ENCODE measurements at regions not wholly inside any gene's neighbourhood (a gene's known extent, or its start where the extent isn't known, plus 50 kb on each side); places are given as distances from the start of the nearest gene placed in this dataset.

DNA sequence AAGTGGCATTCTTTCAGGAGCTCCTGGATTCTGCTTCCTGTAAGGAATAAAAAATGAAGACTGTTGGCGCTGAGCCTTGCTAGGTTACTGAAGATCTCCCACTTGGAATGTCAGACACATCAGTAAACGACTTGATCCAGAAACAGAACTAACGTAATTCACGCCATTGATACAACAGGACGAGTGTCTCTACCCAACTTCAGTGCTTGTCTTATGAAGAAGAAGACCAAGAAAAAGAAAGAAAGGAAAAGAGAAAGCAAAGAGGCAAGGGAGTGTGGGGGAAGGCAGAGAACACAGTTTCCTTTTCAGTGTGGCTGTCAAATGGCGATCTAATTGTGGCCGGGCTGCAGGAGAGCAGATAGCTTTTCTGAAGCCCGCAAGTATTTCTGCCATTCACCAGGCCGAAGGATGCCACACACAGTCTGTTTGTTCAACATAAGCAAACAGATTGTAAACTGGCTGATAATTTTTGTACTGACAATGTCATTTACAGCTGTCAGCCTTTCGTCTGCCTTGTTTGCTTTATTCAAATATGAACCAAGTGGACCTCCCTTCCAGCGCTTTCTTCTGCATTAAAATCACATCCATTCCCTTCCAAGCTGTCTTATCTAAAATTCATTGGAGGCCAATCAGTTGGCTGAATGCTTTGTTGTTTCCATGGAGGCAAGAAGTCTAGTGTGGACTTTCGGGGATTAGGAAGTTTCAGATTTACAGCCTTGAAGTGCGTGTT, 180.6 kb downstream of the FOXA2 start:
- Histone ChIP-seq H3K27ac (no peak overlapping the region), H3K27me3 (no peaks in the 10 kb centered on the region), H3K9me3 (no peaks in the 10 kb centered on the region), H3K4me1 (peaks cover 0 to 8% of the 10 kb centered on the region in 2 donors), H3K4me3 (peak overlapping the region; percentile 6 to 25), H3K36me3 (no peaks in the 10 kb centered on the region)
- DNase-seq (ENCODE audit: low spot score), result no peak
- TF ChIP-seq, protein P1, sequence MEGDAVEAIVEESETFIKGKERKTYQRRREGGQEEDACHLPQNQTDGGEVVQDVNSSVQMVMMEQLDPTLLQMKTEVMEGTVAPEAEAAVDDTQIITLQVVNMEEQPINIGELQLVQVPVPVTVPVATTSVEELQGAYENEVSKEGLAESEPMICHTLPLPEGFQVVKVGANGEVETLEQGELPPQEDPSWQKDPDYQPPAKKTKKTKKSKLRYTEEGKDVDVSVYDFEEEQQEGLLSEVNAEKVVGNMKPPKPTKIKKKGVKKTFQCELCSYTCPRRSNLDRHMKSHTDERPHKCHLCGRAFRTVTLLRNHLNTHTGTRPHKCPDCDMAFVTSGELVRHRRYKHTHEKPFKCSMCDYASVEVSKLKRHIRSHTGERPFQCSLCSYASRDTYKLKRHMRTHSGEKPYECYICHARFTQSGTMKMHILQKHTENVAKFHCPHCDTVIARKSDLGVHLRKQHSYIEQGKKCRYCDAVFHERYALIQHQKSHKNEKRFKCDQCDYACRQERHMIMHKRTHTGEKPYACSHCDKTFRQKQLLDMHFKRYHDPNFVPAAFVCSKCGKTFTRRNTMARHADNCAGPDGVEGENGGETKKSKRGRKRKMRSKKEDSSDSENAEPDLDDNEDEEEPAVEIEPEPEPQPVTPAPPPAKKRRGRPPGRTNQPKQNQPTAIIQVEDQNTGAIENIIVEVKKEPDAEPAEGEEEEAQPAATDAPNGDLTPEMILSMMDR (IDR thresholded peaks at IDR 0.05), result no peak

- DNase-seq (ENCODE audit: low spot score), result no peak
- Histone ChIP-seq H3K27ac (no peak overlapping the region), H3K4me1 (peaks cover 0 to 8% of the 10 kb centered on the region in 2 donors), H3K36me3 (no peaks in the 10 kb centered on the region), H3K27me3 (no peaks in the 10 kb centered on the region), H3K9me3 (no peaks in the 10 kb centered on the region), H3K4me3 (peak overlapping the region; percentile 6 to 25)
- TF ChIP-seq, protein P1 (IDR thresholded peaks at IDR 0.05), result no peak
Measured at GRCh38 chr20:22403022-22403631, 181.2 kb downstream of the FOXA2 start.

DNA sequence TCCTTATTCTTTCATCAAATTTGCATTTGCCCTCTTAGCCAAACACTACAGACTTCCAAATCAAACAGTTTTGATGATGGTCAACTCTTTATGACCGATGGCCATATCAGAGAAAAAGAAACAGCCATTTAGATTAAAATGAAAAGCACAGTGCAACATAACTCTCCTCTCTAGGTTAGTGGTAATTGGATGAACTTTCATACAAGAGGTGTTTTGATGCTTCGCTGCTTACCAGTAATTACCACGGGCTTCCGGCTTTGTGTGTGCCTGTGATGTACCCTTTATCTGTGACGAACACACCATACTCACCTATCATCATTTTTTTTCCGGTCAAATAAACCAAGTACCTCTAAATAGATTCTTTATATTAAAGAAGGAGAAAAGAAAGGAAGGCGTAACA, 181.8 kb downstream of the FOXA2 start:
- DNase-seq (ENCODE audit: low spot score), result no peak
- peaks cover 0 to 8% of the 10 kb centered on the region in 2 donors for H3K4me1 ChIP-seq
- H3K4me3 ChIP-seq, result no peak overlapping the region
- TF ChIP-seq, protein P1 (IDR thresholded peaks at IDR 0.05), result no peak
- no peaks in the 10 kb centered on the region for H3K36me3 ChIP-seq
- no peak overlapping the region for H3K27ac ChIP-seq
- H3K9me3 ChIP-seq, result no peaks in the 10 kb centered on the region
- H3K27me3 ChIP-seq, result no peaks in the 10 kb centered on the region

DNA sequence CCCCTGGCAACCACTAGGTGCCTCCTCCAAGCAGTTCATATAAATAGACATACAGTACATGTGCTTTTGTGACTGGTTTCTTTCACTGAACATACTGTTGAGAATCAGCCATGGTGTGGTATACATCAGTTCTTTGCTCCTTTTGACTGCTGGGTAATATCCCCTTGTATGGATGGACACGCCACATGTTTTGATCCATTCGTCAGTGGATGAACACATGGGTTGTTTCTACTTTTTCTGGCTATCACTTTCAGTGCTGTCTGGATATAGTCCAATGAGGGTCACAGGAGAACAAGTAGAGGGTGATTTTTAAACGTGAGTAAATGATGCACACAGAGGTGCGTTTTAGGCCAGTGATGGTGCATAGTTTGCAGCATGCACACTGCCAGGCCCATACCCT, 183.9 kb downstream of the FOXA2 start:
- Histone ChIP-seq H3K4me1 (peaks cover 0 to 8% of the 10 kb centered on the region in 2 donors), H3K27ac (no peak overlapping the region), H3K4me3 (no peak overlapping the region), H3K27me3 (no peaks in the 10 kb centered on the region), H3K9me3 (no peaks in the 10 kb centered on the region), H3K36me3 (no peaks in the 10 kb centered on the region)
- DNase-seq (ENCODE audit: low spot score), result no peak
- TF ChIP-seq, protein P1 (IDR thresholded peaks at IDR 0.05), result no peak

- no peaks in the 10 kb centered on the region for H3K36me3 ChIP-seq
- H3K4me3 ChIP-seq, result no peak overlapping the region
- TF ChIP-seq, protein P1 (IDR thresholded peaks at IDR 0.05), result no peak
- DNase-seq (ENCODE audit: low spot score), result no peak
- H3K27me3 ChIP-seq, result no peaks in the 10 kb centered on the region
- no peaks in the 10 kb centered on the region for H3K4me1 ChIP-seq
- H3K9me3 ChIP-seq, result no peaks in the 10 kb centered on the region
- no peak overlapping the region for H3K27ac ChIP-seq
Measured at GRCh38 chr20:22394583-22394982, 189.8 kb downstream of the FOXA2 start.
